Glomerular endothelial cell (primary cell): ENCODE measurements at regions not wholly inside any gene's neighbourhood (a gene's known extent, or its start where the extent isn't known, plus 50 kb on each side); places are given as distances from the start of the nearest gene placed in this dataset.

ENCODE experiments used
- DNase-seq: peaks from one replicate; pipeline ENCODE4 v3.0.0-alpha.2; 2011; ENCODE audit warnings: low read depth, low spot score; ENCODE audit errors: extremely low read depth

- DNase-seq, result no peak
These were observed 235.1 kb downstream of the BUD13 start for GRCh38 chr11:116537709-116538108.

- DNase-seq, result no peak
These were observed 235.7 kb downstream of the BUD13 start for GRCh38 chr11:116537121-116537520.

GRCh38 chr11:116536416-116536815, 236.4 kb downstream of the BUD13 start:
- DNase-seq, result no peak

GRCh38 chr11:116535994-116536393, 236.8 kb downstream of the BUD13 start:
- no peak for DNase-seq

- DNase-seq, result no peak
These were observed 237.7 kb downstream of the BUD13 start for GRCh38 chr11:116535120-116535519.

- no peak for DNase-seq
These were observed 238.4 kb downstream of the BUD13 start for GRCh38 chr11:116534270-116534975.

- no peak for DNase-seq
These were observed 239.5 kb downstream of the BUD13 start for GRCh38 chr11:116533186-116533825.

GRCh38 chr11:116532066-116532465, 240.7 kb downstream of the BUD13 start:
- no peak for DNase-seq

GRCh38 chr11:116530705-116531104, 242.1 kb downstream of the BUD13 start:
- DNase-seq, result no peak

- no peak for DNase-seq
These were observed 243.5 kb downstream of the BUD13 start for GRCh38 chr11:116529271-116529670.

GRCh38 chr11:116527180-116527991, 245.4 kb downstream of the BUD13 start:
- DNase-seq, result no peak

- no peak for DNase-seq
These were observed 246.8 kb downstream of the BUD13 start for GRCh38 chr11:116525961-116526495.

GRCh38 chr11:116519499-116519898, 253.3 kb downstream of the BUD13 start:
- no peak for DNase-seq

- DNase-seq, result no peak
These were observed 254.6 kb downstream of the BUD13 start for GRCh38 chr11:116518141-116518540.

- no peak for DNase-seq
These were observed 255.2 kb downstream of the BUD13 start for GRCh38 chr11:116517584-116517983.

GRCh38 chr11:116517077-116517476, 255.7 kb downstream of the BUD13 start:
- no peak for DNase-seq

- DNase-seq, result no peak
These were observed 257.1 kb downstream of the BUD13 start for GRCh38 chr11:116515664-116516184.

- peak; percentile 27 for DNase-seq
These were observed 258.9 kb downstream of the BUD13 start for GRCh38 chr11:116513894-116514293.

GRCh38 chr11:116513278-116513823, 259.4 kb downstream of the BUD13 start:
- DNase-seq, result no peak

- no peak for DNase-seq
These were observed 259.9 kb downstream of the BUD13 start for GRCh38 chr11:116512841-116513240.

- no peak for DNase-seq
These were observed 261.1 kb downstream of the BUD13 start for GRCh38 chr11:116511684-116512083.
